ENCODE measurements at regions not wholly inside any gene's neighbourhood (a gene's known extent, or its start where the extent isn't known, plus 50 kb on each side); places are given as distances from the start of the nearest gene placed in this dataset.

- H4K5ac ChIP-seq (ENCODE audit: insufficient read length, low read depth, low read length), result no peak overlapping the region
- no peaks in the 10 kb centered on the region for H3K23me2 ChIP-seq (ENCODE audit: insufficient read length, low read depth, low read length, poor library complexity, severe bottlenecking)
- no peak overlapping the region for H3K27ac ChIP-seq (ENCODE audit: insufficient read length, low read depth, low read length)
- no peak overlapping the region for H2BK15ac ChIP-seq (ENCODE audit: low read depth, low read length)
- H3K79me1 ChIP-seq (ENCODE audit: insufficient read depth, low read depth, low read length, poor library complexity, severe bottlenecking), result no peaks in the 10 kb centered on the region
- H2BK5ac ChIP-seq (ENCODE audit: insufficient read length, low read length), result no peak overlapping the region
- Mint-ChIP-seq H3K4me3 (no peak overlapping the region), H3K9me3 (no peaks in the 10 kb centered on the region), H3K27me3 (ENCODE audit: low read depth) (peaks cover 5% of the 10 kb centered on the region), H3K36me3 (ENCODE audit: insufficient read depth in 1 of 3, low read depth in 3 of 3) (no peaks in the 10 kb centered on the region), H3K27ac (no peak overlapping the region; a peak in 1 of 7 replicates), H3K4me1 (peaks cover 26 to 32% of the 10 kb centered on the region in 2 experiments)
- H3K56ac ChIP-seq (ENCODE audit: insufficient read length, low read depth, low read length), result no peak overlapping the region
- no peak overlapping the region for H4K91ac ChIP-seq (ENCODE audit: insufficient read length, low read depth, low read length)
- no peak overlapping the region for H3K4me2 ChIP-seq (ENCODE audit: insufficient read depth, insufficient read length, low read length)
- H3T11ph ChIP-seq (ENCODE audit: low read length), result no peak overlapping the region
- DNase-seq, result no peak
- no peak overlapping the region for H2BK12ac ChIP-seq (ENCODE audit: insufficient read length, low read depth, low read length)
- H3K9me3 ChIP-seq (ENCODE audit: control insufficient read depth, low read depth, low read length), result no peaks in the 10 kb centered on the region
- no peak overlapping the region for H3K9ac ChIP-seq (ENCODE audit: extremely low read depth, insufficient read length, low read length)
- H3K79me2 ChIP-seq (ENCODE audit: insufficient read depth, low read length), result no peaks in the 10 kb centered on the region
- no peak overlapping the region for H2AK5ac ChIP-seq (ENCODE audit: insufficient read length, low read length)
- no peak overlapping the region for H3K4ac ChIP-seq (ENCODE audit: low read depth, low read length)
- H4K8ac ChIP-seq (replicated peaks; ENCODE audit: insufficient read length, low read depth, low read length), result no peak overlapping the region
- no peak overlapping the region for H2BK20ac ChIP-seq (ENCODE audit: low read depth, low read length, poor library complexity, severe bottlenecking)
- H2BK120ac ChIP-seq (ENCODE audit: low read depth, low read length, poor library complexity, severe bottlenecking), result no peak overlapping the region
- WGBS (ENCODE audit: extremely low coverage, insufficient read length, low lambda C conversion rate), result no CpG with 5 or more reads among the region's 11 CpGs
- no peak overlapping the region for H3K18ac ChIP-seq (ENCODE audit: insufficient read length, low read depth, low read length)
- H3K4me1 ChIP-seq (ENCODE audit: insufficient read depth, low read length), result peaks cover 3% of the 10 kb centered on the region; the same call in 1 of the 2 replicates
- no peak overlapping the region for H2AFZ ChIP-seq (ENCODE audit: low read length)
- no peaks in the 10 kb centered on the region for H4K20me1 ChIP-seq (ENCODE audit: control insufficient read depth, insufficient read depth, insufficient read length)
- TF ChIP-seq, protein P1, sequence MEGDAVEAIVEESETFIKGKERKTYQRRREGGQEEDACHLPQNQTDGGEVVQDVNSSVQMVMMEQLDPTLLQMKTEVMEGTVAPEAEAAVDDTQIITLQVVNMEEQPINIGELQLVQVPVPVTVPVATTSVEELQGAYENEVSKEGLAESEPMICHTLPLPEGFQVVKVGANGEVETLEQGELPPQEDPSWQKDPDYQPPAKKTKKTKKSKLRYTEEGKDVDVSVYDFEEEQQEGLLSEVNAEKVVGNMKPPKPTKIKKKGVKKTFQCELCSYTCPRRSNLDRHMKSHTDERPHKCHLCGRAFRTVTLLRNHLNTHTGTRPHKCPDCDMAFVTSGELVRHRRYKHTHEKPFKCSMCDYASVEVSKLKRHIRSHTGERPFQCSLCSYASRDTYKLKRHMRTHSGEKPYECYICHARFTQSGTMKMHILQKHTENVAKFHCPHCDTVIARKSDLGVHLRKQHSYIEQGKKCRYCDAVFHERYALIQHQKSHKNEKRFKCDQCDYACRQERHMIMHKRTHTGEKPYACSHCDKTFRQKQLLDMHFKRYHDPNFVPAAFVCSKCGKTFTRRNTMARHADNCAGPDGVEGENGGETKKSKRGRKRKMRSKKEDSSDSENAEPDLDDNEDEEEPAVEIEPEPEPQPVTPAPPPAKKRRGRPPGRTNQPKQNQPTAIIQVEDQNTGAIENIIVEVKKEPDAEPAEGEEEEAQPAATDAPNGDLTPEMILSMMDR (conservative IDR thresholded peaks at IDR 0.05), result no peak
- H3K14ac ChIP-seq (ENCODE audit: insufficient read depth, low read length), result no peak overlapping the region
- no peaks in the 10 kb centered on the region for H3K27me3 ChIP-seq (ENCODE audit: insufficient read depth, low read length)
- no peak overlapping the region for H3K23ac ChIP-seq (ENCODE audit: insufficient read length, low read depth, low read length)
Observed at GRCh38 chr3:43882976-43883680, 192.4 kb downstream of the ABHD5 start.

Data from H9 (cell line).